HT1080 (cell line): ENCODE measurements at regions not wholly inside any gene's neighbourhood (a gene's known extent, or its start where the extent isn't known, plus 50 kb on each side); places are given as distances from the start of the nearest gene placed in this dataset.
A peak's percentile ranks its signal among the peaks of the same experiment; 100 is the strongest.

Source experiments
- DNase-seq: peaks from one replicate; pipeline ENCODE4 v3.0.0-alpha.2; 2015; ENCODE audit warnings: low read depth

GRCh38 chr2:217099561-217099960, 239.7 kb upstream of the TNP1 start:
- DNase-seq: no peak

GRCh38 chr2:217098435-217098834, 238.6 kb upstream of the TNP1 start:
- DNase-seq: no peak

GRCh38 chr2:217097346-217097745, 237.5 kb upstream of the TNP1 start:
- no peak for DNase-seq

- no peak for DNase-seq
Observed at GRCh38 chr2:217096474-217097225, 236.8 kb upstream of the TNP1 start.

- peak; percentile 81 for DNase-seq
Observed at GRCh38 chr2:217095511-217096205, 235.8 kb upstream of the TNP1 start.

- DNase-seq: no peak
Observed at GRCh38 chr2:217092710-217093379, 233.0 kb upstream of the TNP1 start.

GRCh38 chr2:217091531-217091930, 231.7 kb upstream of the TNP1 start:
- DNase-seq: no peak

- DNase-seq: no peak
Observed at GRCh38 chr2:217090884-217091283, 231.0 kb upstream of the TNP1 start.

- peak; percentile 63 for DNase-seq
Observed at GRCh38 chr2:217090024-217090473, 230.2 kb upstream of the TNP1 start.

GRCh38 chr2:217086718-217087117, 226.9 kb upstream of the TNP1 start:
- no peak for DNase-seq

GRCh38 chr2:217086038-217086522, 226.2 kb upstream of the TNP1 start:
- no peak for DNase-seq

- no peak for DNase-seq
Observed at GRCh38 chr2:217085543-217085942, 225.7 kb upstream of the TNP1 start.

- no peak for DNase-seq
Observed at GRCh38 chr2:217081799-217082198, 221.9 kb upstream of the TNP1 start.

GRCh38 chr2:217079165-217079564, 219.3 kb upstream of the TNP1 start:
- no peak for DNase-seq

GRCh38 chr2:217077831-217078407, 218.1 kb upstream of the TNP1 start:
- DNase-seq: no peak

GRCh38 chr2:217076657-217077232, 216.9 kb upstream of the TNP1 start:
- DNase-seq: no peak

- no peak for DNase-seq
Observed at GRCh38 chr2:217076058-217076435, 216.2 kb upstream of the TNP1 start.

GRCh38 chr2:217075268-217076057, 215.6 kb upstream of the TNP1 start:
- no peak for DNase-seq

- no peak for DNase-seq
Observed at GRCh38 chr2:217074576-217075255, 214.9 kb upstream of the TNP1 start.

- DNase-seq: no peak
Observed at GRCh38 chr2:217071416-217071815, 211.6 kb upstream of the TNP1 start.
